K562 (cell line): ENCODE measurements at regions not wholly inside any gene's neighbourhood (a gene's known extent, or its start where the extent isn't known, plus 50 kb on each side); places are given as distances from the start of the nearest gene placed in this dataset.

ENCODE experiments used
- ATAC-seq: fragments of 200-7000 bp; cut with Tn5 transposase; 3 replicates; pipeline ENCODE4 v1.9.1; 2020; ENCODE audit warnings: moderate library complexity
- BruUV-seq: library from RNA; stranded (reverse); fragments of 400-500 nt; replicated peaks from 2 replicates; lab custom pipeline; 2021; lab: Mats Ljungman, UMichigan
- CTCF ChIA-PET: fragments of 300-600 bp; formaldehyde crosslinking; extraction: SDS; loops from one replicate; lab custom pipeline; 2021; ENCODE audit warnings: low intra/inter-chr PET ratio; lab: Yijun Ruan, JAX
- POLR2A ChIA-PET: fragments of 300-600, 350-650 bp; sonication (Branson Sonifier 250); formaldehyde crosslinking; extraction: SDS; loops from one replicate; lab custom pipeline; 2021; ENCODE audit warnings: antibody characterized with exemption, inconsistent platforms; lab: Yijun Ruan, JAX
- DNase-seq, 4 experiments: peaks; one replicate each; pipeline versions ENCODE4 v3.0.0 to v3.0.0-alpha.2; 2011 to 2018; ENCODE audit warnings: low spot score in 3 of 4, mixed read lengths in 3 of 4; ENCODE audit errors: extremely low read depth in 1 of 4
- FAIRE-seq: peaks from 2 replicates; lab custom pipeline; 2011; peaks lifted over from hg19 to GRCh38; lab: Jason Lieb, UNC
- H2AFZ ChIP-seq: 2 replicates; pipeline ENCODE4 v1.6.0; 2011; ENCODE audit warnings: low read depth, low read length, control low read depth, inconsistent platforms
- H3K27ac ChIP-seq: fragments of 200-600 bp; 3 replicates; pipeline ENCODE4 v1.8.0; 2011; ENCODE audit warnings: low read depth, mild to moderate bottlenecking, control low read depth, inconsistent platforms, low read length, moderate library complexity, mixed read lengths; ENCODE audit errors: extremely low read depth
- H3K27me3 ChIP-seq, 2 experiments: fragments of 300-600 bp in 1 of 2; 2 replicates in 1 of 2; 3 replicates in 1 of 2; pipeline versions ENCODE4 v1.6.0 to v1.8.0; 2011; ENCODE audit warnings: inconsistent platforms in 2 of 2, low read length in 2 of 2, mild to moderate bottlenecking in 1 of 2, mixed read lengths in 1 of 2, moderate library complexity in 1 of 2; ENCODE audit not compliant: control insufficient read depth in 2 of 2, insufficient read depth in 2 of 2
- H3K36me3 ChIP-seq: fragments of 300-600 bp; 3 replicates; pipeline ENCODE4 v1.8.0; 2011; ENCODE audit warnings: mild to moderate bottlenecking, low read length, inconsistent platforms; ENCODE audit not compliant: control insufficient read depth, insufficient read depth
- H3K4me1 ChIP-seq, 2 experiments: fragments of 200-600 bp in 1 of 2; replicated peaks in 1 of 2; 2 replicates in 1 of 2; 3 replicates in 1 of 2; pipeline versions ENCODE4 v1.5.1 to v1.8.0; 2011; ENCODE audit warnings: inconsistent platforms in 2 of 2, low read length in 2 of 2, mild to moderate bottlenecking in 1 of 2, mixed read lengths in 1 of 2, moderate library complexity in 1 of 2; ENCODE audit not compliant: control insufficient read depth in 2 of 2, insufficient read depth in 2 of 2
- H3K4me2 ChIP-seq: 2 replicates; pipeline ENCODE4 v1.6.1; 2011; ENCODE audit warnings: low read length, control low read depth, inconsistent platforms, mixed read lengths; ENCODE audit not compliant: insufficient read depth
- H3K4me3 ChIP-seq: fragments of 200-600 bp; sonication (generic), shearing (Covaris generic); 2 replicates; pipeline ENCODE4 v1.5.1; 2016; ENCODE audit warnings: control low read depth, inconsistent platforms
- H3K79me2 ChIP-seq: fragments of 200-600 bp; 3 replicates; pipeline ENCODE4 v1.8.0; 2011; ENCODE audit warnings: low read length, inconsistent platforms; ENCODE audit not compliant: control insufficient read depth, insufficient read depth
- H3K9ac ChIP-seq, 2 experiments: 2 replicates each; pipeline versions ENCODE4 v1.6.0 to v1.6.1; 2011; ENCODE audit warnings: low read depth in 2 of 2, low read length in 2 of 2, control low read depth in 1 of 2, inconsistent platforms in 1 of 2, mild to moderate bottlenecking in 1 of 2, mixed read lengths in 1 of 2; ENCODE audit not compliant: insufficient read depth in 1 of 2
- H3K9me1 ChIP-seq: one replicate; pipeline ENCODE4 v1.6.0; 2011; ENCODE audit warnings: inconsistent platforms, mild to moderate bottlenecking, low read length, moderate library complexity; ENCODE audit not compliant: control insufficient read depth, insufficient read depth
- H3K9me3 ChIP-seq: replicated peaks from 2 replicates; pipeline ENCODE4 v1.5.1; 2011; ENCODE audit warnings: low read depth, low read length, inconsistent platforms; ENCODE audit not compliant: control insufficient read depth, insufficient read depth
- H4K20me1 ChIP-seq: replicated peaks from 2 replicates; pipeline ENCODE4 v1.6.1; 2011; ENCODE audit warnings: low read length, inconsistent platforms, mixed read lengths; ENCODE audit not compliant: control insufficient read depth, insufficient read depth
- ARID3B ChIP-seq: fragments of 250-450 bp; sonication (Bioruptor Pico); IDR thresholded peaks from 2 replicates; pipeline ENCODE4 v1.4.0; 2020; ENCODE audit warnings: borderline replicate concordance
- KAT8 ChIP-seq: fragments of 450-650 bp; IDR thresholded peaks from 2 replicates; pipeline ENCODE4 v1.6.1; 2016; ENCODE audit warnings: low read depth, mild to moderate bottlenecking
- MCM5 ChIP-seq: fragments of 450-650 bp; IDR thresholded peaks from 2 replicates; pipeline ENCODE4 v1.6.1; 2016; ENCODE audit warnings: low read depth
- UBTF ChIP-seq, 2 experiments: IDR thresholded peaks; 2 replicates each; pipeline ENCODE4 v1.6.1; 2012; ENCODE audit warnings: improper control_type of control experiment in 2 of 2, low read depth in 2 of 2, low read length in 2 of 2, borderline replicate concordance in 1 of 2
- ZFP91 ChIP-seq: sonication (generic); formaldehyde crosslinking; IDR thresholded peaks from 2 replicates; pipeline ENCODE4 v1.8.0; 2022; ENCODE audit warnings: mild to moderate bottlenecking, missing genetic modification reagents
- ZNF3 ChIP-seq: fragments of 250-450 bp; sonication (Bioruptor Pico); IDR thresholded peaks from 2 replicates; pipeline ENCODE4 v1.5.0; 2021; ENCODE audit warnings: mild to moderate bottlenecking, moderate library complexity
- ZNF507 ChIP-seq: conservative IDR thresholded peaks from 2 replicates; pipeline ENCODE4 v1.6.1; 2017; ENCODE audit warnings: missing genetic modification characterization, missing compliant biosample characterization
- WGBS: fragments of 100-300 bp; shearing (Covaris generic); methylation state at CpG from one replicate; pipeline ENCODE4 v1.1.6; 2016; ENCODE audit warnings: low coverage, mixed read lengths; ENCODE audit not compliant: insufficient coverage; ENCODE audit errors: missing lambda C conversion rate; 5-methylcytosine and 5-hydroxymethylcytosine counted together
- in situ Hi-C: fragments of 300-500 bp; cut with MboI; formaldehyde crosslinking; loops from 4 replicates; pipeline ENCODE4 v1.15.0; 2018; ENCODE audit warnings: inconsistent platforms, mixed read lengths
- intact Hi-C: fragments of 100-400 bp; cut with micrococcal nuclease; formaldehyde crosslinking; loops from 2 replicates; pipeline ENCODE4 v1.14.2; 2022

GRCh38 chr17:79546386-79546785 lies 64.5 kb downstream of the RBFOX3 start:
- no peak for TF ChIP-seq KAT8
- TF ChIP-seq ZNF507 (tag): no peak
- no peak for TF ChIP-seq MCM5
- no peak for TF ChIP-seq ARID3B (CRISPR knock-in tag)
- no peak for TF ChIP-seq ZNF3
- no peak for TF ChIP-seq UBTF (IDR thresholded peaks at IDR 0.05; ENCODE audit: borderline replicate concordance in 1 of 2, low read depth in 2 of 2, low read length in 2 of 2)
- no peak for TF ChIP-seq ZFP91
- TF ChIP-seq, all 486 proteins: peak for 0
- no peak for ATAC-seq
- H3K4me2 ChIP-seq: no peak overlapping the region
- H3K79me2 ChIP-seq: no peaks in the 10 kb centered on the region
- H3K9me1 ChIP-seq: peaks cover 3% of the 10 kb centered on the region
- in situ Hi-C loops (no loop called here), intact Hi-C loops (no loop called here)
- WGBS: under 1% methylated on average over 9 of the region's 10 CpGs
- no peaks in the 10 kb centered on the region for H3K9me3 ChIP-seq
- H4K20me1 ChIP-seq: 0 out of 2 replicates have a peak, but pooled peaks cover 7% of the 10 kb centered on the region
- POLR2A ChIA-PET: interaction anchor here (0.6 kb wide), 1 partner anchor 596 kb away, joined by 3 read pairs; no protein-coding TSS in a partner anchor
- H3K4me3 ChIP-seq: no peak overlapping the region
- H3K36me3 ChIP-seq: no peaks in the 10 kb centered on the region
- DNase-seq: no peak
- no peak for FAIRE-seq
- no peaks in the 10 kb centered on the region for H3K4me1 ChIP-seq
- H2AFZ ChIP-seq: no peak overlapping the region
- no TSS peak for BruUV-seq
- H3K27ac ChIP-seq: no peak overlapping the region
- H3K9ac ChIP-seq: no peak overlapping the region
- H3K27me3 ChIP-seq: peaks cover 30 to 71% of the 10 kb centered on the region in 2 experiments; a peak in 4 of 5 replicates
- CTCF ChIA-PET: no interaction called here
